ENCODE measurements at regions not wholly inside any gene's neighbourhood (a gene's known extent, or its start where the extent isn't known, plus 50 kb on each side); places are given as distances from the start of the nearest gene placed in this dataset.

- no peak for TF ChIP-seq TARDBP (IDR thresholded peaks at IDR 0.05)
- no peak for TF ChIP-seq PKNOX1 (IDR thresholded peaks at IDR 0.05)
- TF ChIP-seq FOXA1 (IDR thresholded peaks at IDR 0.05): no peak
- no peak for TF ChIP-seq FOXK2 (IDR thresholded peaks at IDR 0.05)
- no peak for TF ChIP-seq ZNF384 (IDR thresholded peaks at IDR 0.05)
- no peak for TF ChIP-seq SUZ12 (IDR thresholded peaks at IDR 0.05)
- no peak for TF ChIP-seq SP1 (IDR thresholded peaks at IDR 0.05)
These were observed 922.2 kb downstream of the TUSC7 start for GRCh38 chr3:117631781-117632180.
